Activated naive CD4-positive, alpha-beta T cell treated with anti-CD3 and anti-CD28 coated beads, Interleukin-2, amount 50 U/mL, for 72 hours (primary cell): ENCODE measurements at regions not wholly inside any gene's neighbourhood (a gene's known extent, or its start where the extent isn't known, plus 50 kb on each side); places are given as distances from the start of the nearest gene placed in this dataset.
"Not testable (repeated sequence)": the region's sequence is repeated elsewhere in the genome, so short reads cannot be mapped to it uniquely, and the experiment has no call there.

ENCODE experiments used
- ATAC-seq, 2 donors: fragments of 150-1000 bp; cut with Tn5 transposase; 2 replicates each; pipeline ENCODE4 v1.10.0; 2021; ENCODE audit warnings: mild to moderate bottlenecking in 2 of 2, moderate library complexity in 2 of 2
- DNase-seq, 2 donors: peaks; one replicate each; pipeline ENCODE4 v3.0.0; 2021 to 2022; ENCODE audit warnings: low spot score in 2 of 2
- H3K27ac Mint-ChIP-seq, 2 donors: one replicate each; pipeline ENCODE4 v1.8.0; 2022; ENCODE audit warnings: mild to moderate bottlenecking in 2 of 2, mixed read lengths in 2 of 2
- H3K36me3 Mint-ChIP-seq, 2 donors: one replicate each; pipeline ENCODE4 v1.8.0; 2022; ENCODE audit warnings: mixed read lengths in 2 of 2
- H3K9me3 Mint-ChIP-seq, 2 donors: one replicate each; pipeline ENCODE4 v1.8.0; 2022; ENCODE audit warnings: mixed read lengths in 2 of 2

- no peak for ATAC-seq
- no peak overlapping the region for H3K27ac Mint-ChIP-seq
- DNase-seq, result no peak
- H3K36me3 Mint-ChIP-seq, result peaks cover 0 to 25% of the 10 kb centered on the region in 2 donors
- peaks cover 6 to 10% of the 10 kb centered on the region in 2 donors for H3K9me3 Mint-ChIP-seq
These were observed 58.7 kb downstream of the EDN1 start for GRCh38 chr6:12348530-12349511.

GRCh38 chr6:12350644-12351170, 60.5 kb downstream of the EDN1 start:
- Mint-ChIP-seq H3K9me3 (peaks cover 6 to 10% of the 10 kb centered on the region in 2 donors), H3K27ac (no peak overlapping the region), H3K36me3 (peaks cover 0 to 25% of the 10 kb centered on the region in 2 donors)
- DNase-seq (no peak), ATAC-seq (no peak)

GRCh38 chr6:12351672-12352071, 61.5 kb downstream of the EDN1 start:
- peaks cover 0 to 25% of the 10 kb centered on the region in 2 donors for H3K36me3 Mint-ChIP-seq
- peaks cover 6 to 10% of the 10 kb centered on the region in 2 donors for H3K9me3 Mint-ChIP-seq
- H3K27ac Mint-ChIP-seq, result no peak overlapping the region
- ATAC-seq, result no peak
- DNase-seq, result no peak

- Mint-ChIP-seq H3K36me3 (peaks cover 0 to 25% of the 10 kb centered on the region in 2 donors), H3K9me3 (peaks cover 6 to 10% of the 10 kb centered on the region in 2 donors), H3K27ac (no peak overlapping the region)
- ATAC-seq, result no peak
- no peak for DNase-seq
These were observed 63.6 kb downstream of the EDN1 start for GRCh38 chr6:12353731-12354130.

- Mint-ChIP-seq H3K9me3 (peaks cover 6 to 10% of the 10 kb centered on the region in 2 donors), H3K27ac (no peak overlapping the region), H3K36me3 (peaks cover 0 to 25% of the 10 kb centered on the region in 2 donors)
- ATAC-seq, result no peak
- no peak for DNase-seq
These were observed 64.3 kb downstream of the EDN1 start for GRCh38 chr6:12354499-12354898.

GRCh38 chr6:12355354-12355753, 65.2 kb downstream of the EDN1 start:
- Mint-ChIP-seq H3K36me3 (peaks cover 0 to 25% of the 10 kb centered on the region in 2 donors), H3K27ac (no peak overlapping the region), H3K9me3 (peaks cover 6 to 10% of the 10 kb centered on the region in 2 donors)
- ATAC-seq (no peak), DNase-seq (no peak)

GRCh38 chr6:12356431-12356830, 66.3 kb downstream of the EDN1 start:
- peaks cover 6 to 10% of the 10 kb centered on the region in 2 donors for H3K9me3 Mint-ChIP-seq
- ATAC-seq, result no peak
- DNase-seq, result no peak

GRCh38 chr6:12356983-12357972, 67.1 kb downstream of the EDN1 start:
- H3K9me3 Mint-ChIP-seq, result peaks cover 4 to 5% of the 10 kb centered on the region in 2 donors
- no peak for DNase-seq
- H3K36me3 Mint-ChIP-seq, result peaks cover 0 to 8% of the 10 kb centered on the region in 2 donors
- no peak for ATAC-seq
- no peak overlapping the region for H3K27ac Mint-ChIP-seq

More at GRCh38 chr6:12356431-12356830, 66.3 kb downstream of the EDN1 start:
- Mint-ChIP-seq H3K27ac (no peak overlapping the region), H3K36me3 (peaks cover 0 to 17% of the 10 kb centered on the region in 2 donors)

GRCh38 chr6:12359036-12359435, 68.9 kb downstream of the EDN1 start:
- DNase-seq, result no peak
- no peaks in the 10 kb centered on the region for H3K9me3 Mint-ChIP-seq
- no peak overlapping the region for H3K27ac Mint-ChIP-seq
- H3K36me3 Mint-ChIP-seq, result no peaks in the 10 kb centered on the region
- ATAC-seq, result no peak

GRCh38 chr6:12361042-12361765, 71.0 kb downstream of the EDN1 start:
- Mint-ChIP-seq H3K27ac (no peak overlapping the region), H3K9me3 (no peaks in the 10 kb centered on the region), H3K36me3 (no peaks in the 10 kb centered on the region)
- DNase-seq (no peak), ATAC-seq (no peak)

- H3K9me3 Mint-ChIP-seq, H3K36me3 Mint-ChIP-seq, H3K27ac Mint-ChIP-seq, ATAC-seq, DNase-seq: not testable (repeated sequence)
These were observed 73.1 kb downstream of the EDN1 start for GRCh38 chr6:12363277-12363650.

GRCh38 chr6:12363651-12364381, 73.7 kb downstream of the EDN1 start:
- no peaks in the 10 kb centered on the region for H3K36me3 Mint-ChIP-seq
- no peak overlapping the region for H3K27ac Mint-ChIP-seq
- ATAC-seq (no peak), DNase-seq (no peak)
- peaks cover 0 to 10% of the 10 kb centered on the region in 2 donors for H3K9me3 Mint-ChIP-seq

- Mint-ChIP-seq H3K36me3 (no peaks in the 10 kb centered on the region), H3K27ac (no peak overlapping the region), H3K9me3 (peaks cover 0 to 10% of the 10 kb centered on the region in 2 donors)
- ATAC-seq (no peak), DNase-seq (no peak)
These were observed 74.5 kb downstream of the EDN1 start for GRCh38 chr6:12364621-12365020.

- H3K27ac Mint-ChIP-seq, result no peak overlapping the region
- ATAC-seq, result no peak
- DNase-seq, result no peak
- H3K36me3 Mint-ChIP-seq, result no peaks in the 10 kb centered on the region
- H3K9me3 Mint-ChIP-seq, result peaks cover 0 to 10% of the 10 kb centered on the region in 2 donors
These were observed 76.6 kb downstream of the EDN1 start for GRCh38 chr6:12366731-12367130.

- Mint-ChIP-seq H3K27ac (no peak overlapping the region), H3K36me3 (no peaks in the 10 kb centered on the region), H3K9me3 (peaks cover 0 to 10% of the 10 kb centered on the region in 2 donors)
- ATAC-seq (no peak), DNase-seq (no peak)
These were observed 77.3 kb downstream of the EDN1 start for GRCh38 chr6:12367412-12367811.
